IPS-NIHi7 (cell line): ENCODE measurements at regions not wholly inside any gene's neighbourhood (a gene's known extent, or its start where the extent isn't known, plus 50 kb on each side); places are given as distances from the start of the nearest gene placed in this dataset.

Experiments
- DNase-seq: peaks from one replicate; pipeline ENCODE4 v3.0.0; 2012; ENCODE audit warnings: mixed read lengths; ENCODE audit errors: extremely low spot score

DNA sequence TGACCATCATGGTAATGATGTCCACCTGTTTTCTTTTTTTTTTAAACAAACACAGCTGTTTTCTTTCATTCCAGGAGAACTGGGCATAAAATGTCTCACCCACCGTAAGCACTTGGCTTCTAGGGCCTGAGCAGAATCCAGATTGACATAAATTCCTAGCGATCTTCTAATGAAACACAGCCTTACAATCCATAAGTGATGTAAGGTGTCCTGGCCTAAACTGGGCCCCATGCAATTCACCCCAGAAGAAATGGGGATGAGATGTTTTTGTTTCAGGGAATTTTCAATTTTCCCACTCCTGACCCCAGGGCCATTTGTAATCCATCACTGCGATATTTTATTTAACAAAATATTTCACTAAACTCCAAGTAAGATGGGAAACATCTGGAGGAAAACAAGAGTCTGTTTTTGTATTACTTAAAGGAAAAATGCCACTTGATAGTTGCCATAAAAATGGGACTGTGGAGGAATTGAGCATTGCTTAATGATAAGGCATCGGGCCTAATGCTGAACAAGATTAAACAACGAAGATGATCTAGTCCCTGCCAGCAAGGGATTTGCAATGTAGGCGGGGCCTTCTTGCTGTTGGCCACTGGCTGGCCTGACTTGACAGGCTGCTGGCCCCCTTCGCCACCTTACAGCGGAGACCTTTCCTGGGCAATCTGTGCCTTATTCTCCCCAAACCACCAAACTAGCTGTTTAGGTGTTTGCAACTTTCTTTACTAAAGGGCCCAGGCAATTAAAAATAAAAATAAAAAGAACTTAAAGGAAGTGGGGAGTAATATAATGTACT is 183.7 kb downstream of the CD109 start:
- DNase-seq: no peak

DNA sequence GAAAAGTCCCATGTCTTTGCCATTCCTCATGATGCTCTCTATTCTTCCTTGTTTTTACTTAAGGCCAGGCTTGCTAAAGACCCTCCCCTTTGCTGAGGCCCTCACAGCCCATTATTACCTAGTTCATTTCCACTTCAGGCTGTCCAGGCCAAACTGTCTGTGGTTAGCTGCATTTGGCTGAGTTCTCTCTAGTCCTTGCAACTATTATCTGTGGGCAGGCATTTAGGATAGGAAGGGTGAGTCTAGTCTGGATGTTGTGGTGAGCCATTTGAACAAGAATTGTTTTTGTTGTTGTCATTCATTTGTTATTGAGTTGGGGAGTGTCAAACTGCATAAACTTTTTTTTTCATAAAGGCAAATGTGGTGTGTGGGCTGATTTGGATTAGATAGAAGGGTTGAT is 182.4 kb downstream of the CD109 start:
- no peak for DNase-seq
